GM23338 (cell line): ENCODE measurements at regions not wholly inside any gene's neighbourhood (a gene's known extent, or its start where the extent isn't known, plus 50 kb on each side); places are given as distances from the start of the nearest gene placed in this dataset.

ENCODE experiments used
- ATAC-seq: fragments of 200-7000 bp; cut with Tn5 transposase; 3 replicates; pipeline ENCODE4 v1.9.1; 2020
- DNase-seq: peaks from one replicate; pipeline ENCODE4 v3.0.0-alpha.2; 2015; ENCODE audit warnings: low spot score
- H2AFZ ChIP-seq: fragments of 200-600 bp; sonication (generic); 2 replicates; pipeline ENCODE4 v1.8.0; 2016; ENCODE audit warnings: antibody characterized with exemption, mild to moderate bottlenecking, moderate library complexity
- H3F3A ChIP-seq: fragments of 200-600 bp; sonication (generic); replicated peaks from 2 replicates; pipeline ENCODE4 v1.8.0; 2017; ENCODE audit warnings: antibody characterized with exemption, mixed run types, low read depth
- H3K27ac ChIP-seq: fragments of 200-600 bp; sonication (generic); 2 replicates; pipeline ENCODE4 v1.6.1; 2016; ENCODE audit warnings: low read depth
- H3K27me3 ChIP-seq: fragments of 200-600 bp; sonication (generic); 2 replicates; pipeline ENCODE4 v1.8.0; 2016; ENCODE audit warnings: mild to moderate bottlenecking, mixed run types, moderate library complexity; ENCODE audit not compliant: insufficient read depth
- H3K36me3 ChIP-seq: fragments of 200-600 bp; sonication (generic); 2 replicates; pipeline ENCODE4 v1.8.0; 2016; ENCODE audit warnings: mild to moderate bottlenecking; ENCODE audit not compliant: insufficient read depth
- H3K4me1 ChIP-seq: fragments of 200-600 bp; sonication (generic); 2 replicates; pipeline ENCODE4 v1.8.0; 2016; ENCODE audit warnings: mild to moderate bottlenecking, moderate library complexity; ENCODE audit not compliant: insufficient read depth
- H3K4me2 ChIP-seq: fragments of 200-600 bp; sonication (generic); 2 replicates; pipeline ENCODE4 v1.7.1; 2017; ENCODE audit warnings: mixed run types
- H3K4me3 ChIP-seq: fragments of 200-600 bp; sonication (generic); 2 replicates; pipeline ENCODE4 v1.6.1; 2016; ENCODE audit warnings: mixed run types
- H3K79me2 ChIP-seq: fragments of 200-600 bp; sonication (generic); replicated peaks from 2 replicates; pipeline ENCODE4 v1.8.0; 2017; ENCODE audit warnings: mild to moderate bottlenecking; ENCODE audit not compliant: insufficient read depth
- H3K9me2 ChIP-seq: fragments of 200-600 bp; sonication (generic); 2 replicates; pipeline ENCODE4 v1.8.0; 2017; ENCODE audit not compliant: insufficient read depth
- H4K20me1 ChIP-seq: fragments of 200-600 bp; sonication (generic); replicated peaks from 2 replicates; pipeline ENCODE4 v1.8.0; 2017; ENCODE audit warnings: mild to moderate bottlenecking; ENCODE audit not compliant: insufficient read depth
- H3K27ac Mint-ChIP-seq: 2 replicates; pipeline ENCODE4 v1.8.0; 2020; ENCODE audit warnings: inconsistent platforms, mild to moderate bottlenecking, moderate library complexity, mixed read lengths
- H3K27me3 Mint-ChIP-seq: 3 replicates; pipeline ENCODE4 v1.8.0; 2022; ENCODE audit warnings: low read depth, mild to moderate bottlenecking, moderate library complexity, mixed read lengths, inconsistent platforms; ENCODE audit not compliant: insufficient read depth, poor library complexity
- H3K36me3 Mint-ChIP-seq: 3 replicates; pipeline ENCODE4 v1.8.0; 2021; ENCODE audit warnings: low read depth, mild to moderate bottlenecking, inconsistent platforms, moderate library complexity, mixed read lengths
- H3K4me1 Mint-ChIP-seq: 3 replicates; pipeline ENCODE4 v1.8.0; 2020; ENCODE audit warnings: mild to moderate bottlenecking, inconsistent platforms, mixed read lengths
- H3K4me3 Mint-ChIP-seq: 3 replicates; pipeline ENCODE4 v1.8.0; 2021; ENCODE audit warnings: moderate library complexity, mild to moderate bottlenecking, inconsistent platforms, mixed read lengths
- H3K9me3 Mint-ChIP-seq: 3 replicates; pipeline ENCODE4 v1.8.0; 2020; ENCODE audit warnings: moderate library complexity, mild to moderate bottlenecking, inconsistent platforms, mixed read lengths
- CREB1 ChIP-seq: fragments of 250-450 bp; sonication (Bioruptor Pico); IDR thresholded peaks from 2 replicates; pipeline ENCODE4 v1.5.0; 2020; ENCODE audit warnings: low read depth, mild to moderate bottlenecking, moderate library complexity
- EZH2 ChIP-seq: fragments of 200-600 bp; sonication (generic); IDR thresholded peaks from one replicate; pipeline ENCODE4 v1.8.0; 2017; ENCODE audit warnings: antibody characterized with exemption, mild to moderate bottlenecking, low read depth; ENCODE audit not compliant: unreplicated experiment
- EZH2phosphoT487 ChIP-seq: fragments of 200-600 bp; sonication (generic); IDR thresholded peaks from one replicate; pipeline ENCODE4 v1.8.1; 2018; ENCODE audit warnings: antibody characterized with exemption; ENCODE audit not compliant: unreplicated experiment
- JUNB ChIP-seq: IDR thresholded peaks from one replicate; pipeline ENCODE4 v1.6.1; 2016; ENCODE audit warnings: antibody characterized with exemption; ENCODE audit not compliant: unreplicated experiment
- NANOG ChIP-seq: IDR thresholded peaks from 2 replicates; pipeline ENCODE4 v1.6.1; 2016; ENCODE audit warnings: antibody characterized with exemption, borderline replicate concordance
- POLR2AphosphoS5 ChIP-seq: IDR thresholded peaks from 2 replicates; pipeline ENCODE4 v1.6.1; 2016; ENCODE audit warnings: antibody characterized with exemption, low read depth
- STAT1 ChIP-seq: IDR thresholded peaks from one replicate; pipeline ENCODE4 v1.6.1; 2016; ENCODE audit warnings: antibody characterized with exemption; ENCODE audit not compliant: unreplicated experiment
- ZNF114 ChIP-seq: fragments of 250-450 bp; sonication (Bioruptor Pico); IDR thresholded peaks from 2 replicates; pipeline ENCODE4 v1.5.0; 2020; ENCODE audit warnings: mild to moderate bottlenecking, moderate library complexity
- ZNF331 ChIP-seq: fragments of 250-450 bp; sonication (Bioruptor Pico); IDR thresholded peaks from 2 replicates; pipeline ENCODE4 v1.5.0; 2020; ENCODE audit warnings: low read depth, mild to moderate bottlenecking, moderate library complexity
- TF ChIP-seq, protein P1 (sequence below): IDR thresholded peaks from 2 replicates; pipeline ENCODE4 v1.6.1; 2016; ENCODE audit warnings: antibody characterized with exemption
- TF ChIP-seq, protein P2 (sequence below): IDR thresholded peaks from one replicate; pipeline ENCODE4 v1.6.1; 2018; ENCODE audit warnings: antibody characterized with exemption; ENCODE audit not compliant: unreplicated experiment
- TF ChIP-seq, protein P3 (sequence below): fragments of 250-450 bp; sonication (Bioruptor Pico); IDR thresholded peaks from 2 replicates; pipeline ENCODE4 v1.5.0; 2020; ENCODE audit warnings: mild to moderate bottlenecking, moderate library complexity
- TF ChIP-seq, protein P4 (sequence below), 2 experiments: fragments of 200-600 bp in 1 of 2; sonication (generic) in 1 of 2; conservative IDR thresholded peaks; 2 replicates each; pipeline versions ENCODE4 v1.5.1 to v1.6.1; 2016 to 2017; ENCODE audit warnings: antibody characterized with exemption in 2 of 2, low read depth in 2 of 2, mild to moderate bottlenecking in 2 of 2, moderate library complexity in 1 of 2

- Mint-ChIP-seq H3K4me3 (no peak overlapping the region), H3K27me3 (peaks cover 8% of the 10 kb centered on the region), H3K36me3 (peaks cover 11% of the 10 kb centered on the region), H3K9me3 (peaks cover 21% of the 10 kb centered on the region), H3K4me1 (no peaks in the 10 kb centered on the region), H3K27ac (no peak overlapping the region)
- H3K36me3 ChIP-seq: no peaks in the 10 kb centered on the region
- H3K79me2 ChIP-seq: no peaks in the 10 kb centered on the region
- no peaks in the 10 kb centered on the region for H4K20me1 ChIP-seq
- no peak overlapping the region for H3K4me2 ChIP-seq
- no peaks in the 10 kb centered on the region for H3K9me2 ChIP-seq
- H3K27me3 ChIP-seq: no peaks in the 10 kb centered on the region
- no peak overlapping the region for H3K4me3 ChIP-seq
- ATAC-seq (no peak), DNase-seq (no peak)
- no peaks in the 10 kb centered on the region for H3F3A ChIP-seq
- TF ChIP-seq, protein P1, sequence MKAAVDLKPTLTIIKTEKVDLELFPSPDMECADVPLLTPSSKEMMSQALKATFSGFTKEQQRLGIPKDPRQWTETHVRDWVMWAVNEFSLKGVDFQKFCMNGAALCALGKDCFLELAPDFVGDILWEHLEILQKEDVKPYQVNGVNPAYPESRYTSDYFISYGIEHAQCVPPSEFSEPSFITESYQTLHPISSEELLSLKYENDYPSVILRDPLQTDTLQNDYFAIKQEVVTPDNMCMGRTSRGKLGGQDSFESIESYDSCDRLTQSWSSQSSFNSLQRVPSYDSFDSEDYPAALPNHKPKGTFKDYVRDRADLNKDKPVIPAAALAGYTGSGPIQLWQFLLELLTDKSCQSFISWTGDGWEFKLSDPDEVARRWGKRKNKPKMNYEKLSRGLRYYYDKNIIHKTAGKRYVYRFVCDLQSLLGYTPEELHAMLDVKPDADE: no peak
- TF ChIP-seq EZH2phosphoT487 (no peak), JUNB (no peak), ZNF114 (CRISPR knock-in tag) (no peak), NANOG (no peak), EZH2 (no peak), STAT1 (no peak), ZNF331 (CRISPR knock-in tag) (no peak), CREB1 (no peak), POLR2AphosphoS5 (no peak)
- TF ChIP-seq, protein P2, sequence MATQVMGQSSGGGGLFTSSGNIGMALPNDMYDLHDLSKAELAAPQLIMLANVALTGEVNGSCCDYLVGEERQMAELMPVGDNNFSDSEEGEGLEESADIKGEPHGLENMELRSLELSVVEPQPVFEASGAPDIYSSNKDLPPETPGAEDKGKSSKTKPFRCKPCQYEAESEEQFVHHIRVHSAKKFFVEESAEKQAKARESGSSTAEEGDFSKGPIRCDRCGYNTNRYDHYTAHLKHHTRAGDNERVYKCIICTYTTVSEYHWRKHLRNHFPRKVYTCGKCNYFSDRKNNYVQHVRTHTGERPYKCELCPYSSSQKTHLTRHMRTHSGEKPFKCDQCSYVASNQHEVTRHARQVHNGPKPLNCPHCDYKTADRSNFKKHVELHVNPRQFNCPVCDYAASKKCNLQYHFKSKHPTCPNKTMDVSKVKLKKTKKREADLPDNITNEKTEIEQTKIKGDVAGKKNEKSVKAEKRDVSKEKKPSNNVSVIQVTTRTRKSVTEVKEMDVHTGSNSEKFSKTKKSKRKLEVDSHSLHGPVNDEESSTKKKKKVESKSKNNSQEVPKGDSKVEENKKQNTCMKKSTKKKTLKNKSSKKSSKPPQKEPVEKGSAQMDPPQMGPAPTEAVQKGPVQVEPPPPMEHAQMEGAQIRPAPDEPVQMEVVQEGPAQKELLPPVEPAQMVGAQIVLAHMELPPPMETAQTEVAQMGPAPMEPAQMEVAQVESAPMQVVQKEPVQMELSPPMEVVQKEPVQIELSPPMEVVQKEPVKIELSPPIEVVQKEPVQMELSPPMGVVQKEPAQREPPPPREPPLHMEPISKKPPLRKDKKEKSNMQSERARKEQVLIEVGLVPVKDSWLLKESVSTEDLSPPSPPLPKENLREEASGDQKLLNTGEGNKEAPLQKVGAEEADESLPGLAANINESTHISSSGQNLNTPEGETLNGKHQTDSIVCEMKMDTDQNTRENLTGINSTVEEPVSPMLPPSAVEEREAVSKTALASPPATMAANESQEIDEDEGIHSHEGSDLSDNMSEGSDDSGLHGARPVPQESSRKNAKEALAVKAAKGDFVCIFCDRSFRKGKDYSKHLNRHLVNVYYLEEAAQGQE: no peak
- TF ChIP-seq, protein P3, sequence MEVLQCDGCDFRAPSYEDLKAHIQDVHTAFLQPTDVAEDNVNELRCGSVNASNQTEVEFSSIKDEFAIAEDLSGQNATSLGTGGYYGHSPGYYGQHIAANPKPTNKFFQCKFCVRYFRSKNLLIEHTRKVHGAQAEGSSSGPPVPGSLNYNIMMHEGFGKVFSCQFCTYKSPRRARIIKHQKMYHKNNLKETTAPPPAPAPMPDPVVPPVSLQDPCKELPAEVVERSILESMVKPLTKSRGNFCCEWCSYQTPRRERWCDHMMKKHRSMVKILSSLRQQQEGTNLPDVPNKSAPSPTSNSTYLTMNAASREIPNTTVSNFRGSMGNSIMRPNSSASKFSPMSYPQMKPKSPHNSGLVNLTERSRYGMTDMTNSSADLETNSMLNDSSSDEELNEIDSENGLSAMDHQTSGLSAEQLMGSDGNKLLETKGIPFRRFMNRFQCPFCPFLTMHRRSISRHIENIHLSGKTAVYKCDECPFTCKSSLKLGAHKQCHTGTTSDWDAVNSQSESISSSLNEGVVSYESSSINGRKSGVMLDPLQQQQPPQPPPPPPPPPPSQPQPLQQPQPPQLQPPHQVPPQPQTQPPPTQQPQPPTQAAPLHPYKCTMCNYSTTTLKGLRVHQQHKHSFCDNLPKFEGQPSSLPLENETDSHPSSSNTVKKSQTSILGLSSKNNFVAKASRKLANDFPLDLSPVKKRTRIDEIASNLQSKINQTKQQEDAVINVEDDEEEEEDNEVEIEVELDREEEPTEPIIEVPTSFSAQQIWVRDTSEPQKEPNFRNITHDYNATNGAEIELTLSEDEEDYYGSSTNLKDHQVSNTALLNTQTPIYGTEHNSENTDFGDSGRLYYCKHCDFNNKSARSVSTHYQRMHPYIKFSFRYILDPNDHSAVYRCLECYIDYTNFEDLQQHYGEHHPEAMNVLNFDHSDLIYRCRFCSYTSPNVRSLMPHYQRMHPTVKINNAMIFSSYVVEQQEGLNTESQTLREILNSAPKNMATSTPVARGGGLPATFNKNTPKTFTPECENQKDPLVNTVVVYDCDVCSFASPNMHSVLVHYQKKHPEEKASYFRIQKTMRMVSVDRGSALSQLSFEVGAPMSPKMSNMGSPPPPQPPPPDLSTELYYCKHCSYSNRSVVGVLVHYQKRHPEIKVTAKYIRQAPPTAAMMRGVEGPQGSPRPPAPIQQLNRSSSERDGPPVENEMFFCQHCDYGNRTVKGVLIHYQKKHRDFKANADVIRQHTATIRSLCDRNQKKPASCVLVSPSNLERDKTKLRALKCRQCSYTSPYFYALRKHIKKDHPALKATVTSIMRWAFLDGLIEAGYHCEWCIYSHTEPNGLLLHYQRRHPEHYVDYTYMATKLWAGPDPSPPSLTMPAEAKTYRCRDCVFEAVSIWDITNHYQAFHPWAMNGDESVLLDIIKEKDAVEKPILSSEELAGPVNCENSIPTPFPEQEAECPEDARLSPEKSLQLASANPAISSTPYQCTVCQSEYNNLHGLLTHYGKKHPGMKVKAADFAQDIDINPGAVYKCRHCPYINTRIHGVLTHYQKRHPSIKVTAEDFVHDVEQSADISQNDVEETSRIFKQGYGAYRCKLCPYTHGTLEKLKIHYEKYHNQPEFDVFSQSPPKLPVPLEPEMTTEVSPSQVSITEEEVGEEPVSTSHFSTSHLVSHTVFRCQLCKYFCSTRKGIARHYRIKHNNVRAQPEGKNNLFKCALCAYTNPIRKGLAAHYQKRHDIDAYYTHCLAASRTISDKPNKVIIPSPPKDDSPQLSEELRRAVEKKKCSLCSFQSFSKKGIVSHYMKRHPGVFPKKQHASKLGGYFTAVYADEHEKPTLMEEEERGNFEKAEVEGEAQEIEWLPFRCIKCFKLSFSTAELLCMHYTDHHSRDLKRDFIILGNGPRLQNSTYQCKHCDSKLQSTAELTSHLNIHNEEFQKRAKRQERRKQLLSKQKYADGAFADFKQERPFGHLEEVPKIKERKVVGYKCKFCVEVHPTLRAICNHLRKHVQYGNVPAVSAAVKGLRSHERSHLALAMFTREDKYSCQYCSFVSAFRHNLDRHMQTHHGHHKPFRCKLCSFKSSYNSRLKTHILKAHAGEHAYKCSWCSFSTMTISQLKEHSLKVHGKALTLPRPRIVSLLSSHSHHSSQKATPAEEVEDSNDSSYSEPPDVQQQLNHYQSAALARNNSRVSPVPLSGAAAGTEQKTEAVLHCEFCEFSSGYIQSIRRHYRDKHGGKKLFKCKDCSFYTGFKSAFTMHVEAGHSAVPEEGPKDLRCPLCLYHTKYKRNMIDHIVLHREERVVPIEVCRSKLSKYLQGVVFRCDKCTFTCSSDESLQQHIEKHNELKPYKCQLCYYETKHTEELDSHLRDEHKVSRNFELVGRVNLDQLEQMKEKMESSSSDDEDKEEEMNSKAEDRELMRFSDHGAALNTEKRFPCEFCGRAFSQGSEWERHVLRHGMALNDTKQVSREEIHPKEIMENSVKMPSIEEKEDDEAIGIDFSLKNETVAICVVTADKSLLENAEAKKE (CRISPR knock-in tag): no peak
- TF ChIP-seq, protein P4, sequence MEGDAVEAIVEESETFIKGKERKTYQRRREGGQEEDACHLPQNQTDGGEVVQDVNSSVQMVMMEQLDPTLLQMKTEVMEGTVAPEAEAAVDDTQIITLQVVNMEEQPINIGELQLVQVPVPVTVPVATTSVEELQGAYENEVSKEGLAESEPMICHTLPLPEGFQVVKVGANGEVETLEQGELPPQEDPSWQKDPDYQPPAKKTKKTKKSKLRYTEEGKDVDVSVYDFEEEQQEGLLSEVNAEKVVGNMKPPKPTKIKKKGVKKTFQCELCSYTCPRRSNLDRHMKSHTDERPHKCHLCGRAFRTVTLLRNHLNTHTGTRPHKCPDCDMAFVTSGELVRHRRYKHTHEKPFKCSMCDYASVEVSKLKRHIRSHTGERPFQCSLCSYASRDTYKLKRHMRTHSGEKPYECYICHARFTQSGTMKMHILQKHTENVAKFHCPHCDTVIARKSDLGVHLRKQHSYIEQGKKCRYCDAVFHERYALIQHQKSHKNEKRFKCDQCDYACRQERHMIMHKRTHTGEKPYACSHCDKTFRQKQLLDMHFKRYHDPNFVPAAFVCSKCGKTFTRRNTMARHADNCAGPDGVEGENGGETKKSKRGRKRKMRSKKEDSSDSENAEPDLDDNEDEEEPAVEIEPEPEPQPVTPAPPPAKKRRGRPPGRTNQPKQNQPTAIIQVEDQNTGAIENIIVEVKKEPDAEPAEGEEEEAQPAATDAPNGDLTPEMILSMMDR (conservative IDR thresholded peaks at IDR 0.05; ENCODE audit: low read depth in 2 of 2): no peak
- no peaks in the 10 kb centered on the region for H3K4me1 ChIP-seq
- H2AFZ ChIP-seq: no peak overlapping the region
- no peak overlapping the region for H3K27ac ChIP-seq
These were observed 478.4 kb upstream of the B3GAT1 start for GRCh38 chr11:134890446-134890845.
